Calu3 (cell line): ENCODE measurements at regions not wholly inside any gene's neighbourhood (a gene's known extent, or its start where the extent isn't known, plus 50 kb on each side); places are given as distances from the start of the nearest gene placed in this dataset.

Experiments used
- BruUV-seq: library from RNA; stranded (reverse); fragments of 400-500 nt; replicated peaks from 2 replicates; lab custom pipeline; 2021; lab: Mats Ljungman, UMichigan
- CTCF ChIA-PET: fragments of 300-600 bp; sonication (Branson Sonifier 250); formaldehyde crosslinking; loops from one replicate; lab custom pipeline; 2022; ENCODE audit warnings: antibody characterized with exemption; lab: Charles Lee
- DNase-seq: peaks from one replicate; pipeline ENCODE4 v3.0.0; 2022
- H3K27ac Mint-ChIP-seq: one replicate; pipeline ENCODE4 v1.8.0; 2022; ENCODE audit warnings: mixed read lengths; ENCODE audit not compliant: unreplicated experiment
- H3K27me3 Mint-ChIP-seq: one replicate; pipeline ENCODE4 v1.8.0; 2022; ENCODE audit warnings: mixed read lengths; ENCODE audit not compliant: unreplicated experiment
- H3K36me3 Mint-ChIP-seq: one replicate; pipeline ENCODE4 v1.8.0; 2022; ENCODE audit warnings: mild to moderate bottlenecking, moderate library complexity, mixed read lengths; ENCODE audit not compliant: insufficient read depth, unreplicated experiment
- H3K4me1 Mint-ChIP-seq: one replicate; pipeline ENCODE4 v1.8.0; 2022; ENCODE audit warnings: mild to moderate bottlenecking, low read depth, mixed read lengths; ENCODE audit not compliant: unreplicated experiment
- H3K4me3 Mint-ChIP-seq: one replicate; pipeline ENCODE4 v1.8.0; 2022; ENCODE audit warnings: mild to moderate bottlenecking, low read depth, moderate library complexity, mixed read lengths; ENCODE audit not compliant: unreplicated experiment
- H3K9me3 Mint-ChIP-seq: one replicate; pipeline ENCODE4 v1.8.0; 2022; ENCODE audit warnings: low read depth, mixed read lengths; ENCODE audit not compliant: unreplicated experiment
- intact Hi-C: fragments of 100-400 bp; cut with micrococcal nuclease; formaldehyde crosslinking; loops from one replicate; pipeline ENCODE4 v1.10.0; 2022; ENCODE audit not compliant: unreplicated experiment
- TF ChIP-seq, protein P1 (sequence below): fragments of 200-600 bp; IDR thresholded peaks from one replicate; pipeline ENCODE4 v1.8.0; 2022; ENCODE audit warnings: antibody characterized with exemption; ENCODE audit not compliant: unreplicated experiment

DNA sequence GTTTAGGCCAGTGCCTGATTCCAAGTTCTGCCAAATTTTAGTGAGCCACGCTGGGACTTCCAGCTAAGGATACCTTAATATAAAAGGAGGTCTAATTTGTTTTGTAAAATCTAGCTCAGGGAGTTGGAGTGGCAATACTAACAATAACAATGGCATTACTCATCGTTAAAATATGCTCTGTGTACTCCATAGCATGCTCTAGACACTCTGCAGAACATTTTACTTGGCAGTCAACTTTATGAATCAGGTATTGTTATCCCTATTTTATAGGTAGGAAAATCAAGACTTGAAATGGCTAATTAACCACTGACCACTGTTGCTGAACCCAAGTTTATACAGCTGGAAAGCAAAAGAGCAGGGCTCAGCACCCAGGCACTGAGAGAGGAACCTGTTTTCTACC is 485.0 kb upstream of the KIRREL3 start:
- Mint-ChIP-seq H3K4me1 (no peaks in the 10 kb centered on the region), H3K27me3 (no peaks in the 10 kb centered on the region), H3K27ac (no peak overlapping the region), H3K9me3 (peaks cover 5% of the 10 kb centered on the region), H3K36me3 (no peaks in the 10 kb centered on the region), H3K4me3 (no peak overlapping the region)
- CTCF ChIA-PET: no interaction called here
- intact Hi-C loops: no loop called here
- DNase-seq: no peak
- no TSS peak for BruUV-seq
- TF ChIP-seq, protein P1, sequence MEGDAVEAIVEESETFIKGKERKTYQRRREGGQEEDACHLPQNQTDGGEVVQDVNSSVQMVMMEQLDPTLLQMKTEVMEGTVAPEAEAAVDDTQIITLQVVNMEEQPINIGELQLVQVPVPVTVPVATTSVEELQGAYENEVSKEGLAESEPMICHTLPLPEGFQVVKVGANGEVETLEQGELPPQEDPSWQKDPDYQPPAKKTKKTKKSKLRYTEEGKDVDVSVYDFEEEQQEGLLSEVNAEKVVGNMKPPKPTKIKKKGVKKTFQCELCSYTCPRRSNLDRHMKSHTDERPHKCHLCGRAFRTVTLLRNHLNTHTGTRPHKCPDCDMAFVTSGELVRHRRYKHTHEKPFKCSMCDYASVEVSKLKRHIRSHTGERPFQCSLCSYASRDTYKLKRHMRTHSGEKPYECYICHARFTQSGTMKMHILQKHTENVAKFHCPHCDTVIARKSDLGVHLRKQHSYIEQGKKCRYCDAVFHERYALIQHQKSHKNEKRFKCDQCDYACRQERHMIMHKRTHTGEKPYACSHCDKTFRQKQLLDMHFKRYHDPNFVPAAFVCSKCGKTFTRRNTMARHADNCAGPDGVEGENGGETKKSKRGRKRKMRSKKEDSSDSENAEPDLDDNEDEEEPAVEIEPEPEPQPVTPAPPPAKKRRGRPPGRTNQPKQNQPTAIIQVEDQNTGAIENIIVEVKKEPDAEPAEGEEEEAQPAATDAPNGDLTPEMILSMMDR: no peak

DNA sequence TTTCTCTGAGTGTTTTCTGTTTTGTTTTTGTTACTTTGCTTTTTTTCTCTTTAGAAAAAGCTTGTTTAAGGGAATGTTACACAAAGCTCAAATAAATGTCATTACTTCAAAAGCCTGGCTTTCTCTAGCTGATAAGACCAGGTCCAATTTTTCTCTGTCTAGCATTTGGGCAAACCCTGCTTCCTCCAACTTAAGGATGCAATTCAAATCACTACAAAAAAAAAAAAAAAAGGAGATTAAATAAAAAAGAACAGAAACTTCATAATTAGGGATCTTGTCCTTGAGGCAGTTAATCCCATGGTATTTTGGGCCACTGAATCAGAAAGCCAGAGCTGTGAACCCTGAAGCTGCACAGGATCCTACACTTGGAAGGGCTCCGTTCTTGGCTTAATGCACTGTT is 480.8 kb upstream of the KIRREL3 start:
- H3K4me1 Mint-ChIP-seq: no peaks in the 10 kb centered on the region
- peaks cover 3% of the 10 kb centered on the region for H3K9me3 Mint-ChIP-seq
- no peak overlapping the region for H3K4me3 Mint-ChIP-seq
- H3K36me3 Mint-ChIP-seq: no peaks in the 10 kb centered on the region
- no peaks in the 10 kb centered on the region for H3K27me3 Mint-ChIP-seq
- no peak for DNase-seq
- intact Hi-C loops: no loop called here
- TF ChIP-seq, protein P1: no peak
- H3K27ac Mint-ChIP-seq: no peak overlapping the region
- no TSS peak for BruUV-seq
- CTCF ChIA-PET: no interaction called here

DNA sequence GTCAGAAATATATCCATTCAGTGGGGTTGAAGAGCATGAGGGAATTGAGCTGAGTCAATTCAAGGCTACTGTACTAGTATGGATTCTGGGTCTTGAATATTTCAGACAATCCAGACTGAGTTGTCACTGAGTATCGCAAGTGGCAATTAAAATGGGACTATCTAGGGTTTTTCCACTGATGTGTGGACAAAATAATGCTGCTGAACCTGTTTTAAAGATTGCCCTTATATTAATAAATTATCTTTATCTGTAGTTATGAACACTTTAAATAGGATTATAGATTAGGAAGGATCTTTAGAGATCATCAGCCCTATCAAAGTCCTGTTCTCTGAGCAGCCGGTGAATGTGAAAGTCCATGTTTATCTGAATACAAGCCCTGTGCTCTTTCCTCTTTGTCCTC is 478.3 kb upstream of the KIRREL3 start:
- no peak for DNase-seq
- Mint-ChIP-seq H3K9me3 (no peaks in the 10 kb centered on the region), H3K27me3 (no peaks in the 10 kb centered on the region), H3K27ac (no peak overlapping the region), H3K4me1 (no peaks in the 10 kb centered on the region), H3K4me3 (no peak overlapping the region), H3K36me3 (no peaks in the 10 kb centered on the region)
- BruUV-seq: no TSS peak
- intact Hi-C loops: no loop called here
- CTCF ChIA-PET: no interaction called here
- TF ChIP-seq, protein P1: no peak

DNA sequence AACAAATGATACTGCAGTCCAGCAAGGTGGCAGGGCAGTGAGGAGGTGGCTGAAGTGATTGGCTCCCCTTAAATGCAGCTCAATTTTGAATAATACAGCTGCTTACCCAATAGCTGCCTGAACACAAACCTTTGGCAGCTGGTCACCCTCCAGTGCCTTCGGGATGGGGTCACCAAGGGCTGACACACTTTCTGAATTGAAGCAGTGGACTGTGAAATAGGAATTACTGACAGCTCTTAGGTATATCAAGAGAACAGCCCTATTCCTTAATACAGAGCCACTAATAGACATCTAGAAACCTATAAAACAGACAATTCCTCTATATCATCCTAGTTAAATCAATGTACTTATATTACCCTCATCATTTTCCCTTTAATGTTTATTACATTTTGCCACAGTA is 474.2 kb upstream of the KIRREL3 start:
- no peaks in the 10 kb centered on the region for H3K4me1 Mint-ChIP-seq

More for the DNA sequence above, 474.2 kb upstream of the KIRREL3 start:
- TF ChIP-seq, protein P1: no peak
- CTCF ChIA-PET: no interaction called here
- no peaks in the 10 kb centered on the region for H3K9me3 Mint-ChIP-seq
- H3K27me3 Mint-ChIP-seq: no peaks in the 10 kb centered on the region
- no peak overlapping the region for H3K27ac Mint-ChIP-seq
- intact Hi-C loops: no loop called here
- no peak overlapping the region for H3K4me3 Mint-ChIP-seq
- H3K36me3 Mint-ChIP-seq: no peaks in the 10 kb centered on the region
- no peak for DNase-seq
- BruUV-seq: no TSS peak
